ENCODE measurements at regions not wholly inside any gene's neighbourhood (a gene's known extent, or its start where the extent isn't known, plus 50 kb on each side); places are given as distances from the start of the nearest gene placed in this dataset.

DNA sequence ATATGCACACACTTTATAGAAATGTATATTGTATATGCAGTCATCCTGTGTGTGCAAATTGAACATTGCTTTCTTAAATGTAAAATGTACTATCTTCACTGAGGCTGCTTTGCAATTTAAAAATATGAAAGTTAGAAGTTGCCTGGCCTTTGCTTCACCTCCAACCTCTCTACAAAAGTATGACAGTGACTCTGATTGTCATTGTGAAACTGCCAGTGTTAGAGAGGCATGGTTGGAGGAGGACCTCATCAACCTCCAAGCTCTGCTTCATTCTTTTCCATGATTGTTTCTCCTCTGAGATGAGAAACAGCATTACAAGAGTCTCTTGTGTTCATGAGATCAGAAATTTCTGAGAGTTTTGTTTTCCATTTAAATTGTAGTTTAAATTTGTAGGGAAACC lies 185.5 kb downstream of the ZC3H11B start:
- TF ChIP-seq, protein P1, sequence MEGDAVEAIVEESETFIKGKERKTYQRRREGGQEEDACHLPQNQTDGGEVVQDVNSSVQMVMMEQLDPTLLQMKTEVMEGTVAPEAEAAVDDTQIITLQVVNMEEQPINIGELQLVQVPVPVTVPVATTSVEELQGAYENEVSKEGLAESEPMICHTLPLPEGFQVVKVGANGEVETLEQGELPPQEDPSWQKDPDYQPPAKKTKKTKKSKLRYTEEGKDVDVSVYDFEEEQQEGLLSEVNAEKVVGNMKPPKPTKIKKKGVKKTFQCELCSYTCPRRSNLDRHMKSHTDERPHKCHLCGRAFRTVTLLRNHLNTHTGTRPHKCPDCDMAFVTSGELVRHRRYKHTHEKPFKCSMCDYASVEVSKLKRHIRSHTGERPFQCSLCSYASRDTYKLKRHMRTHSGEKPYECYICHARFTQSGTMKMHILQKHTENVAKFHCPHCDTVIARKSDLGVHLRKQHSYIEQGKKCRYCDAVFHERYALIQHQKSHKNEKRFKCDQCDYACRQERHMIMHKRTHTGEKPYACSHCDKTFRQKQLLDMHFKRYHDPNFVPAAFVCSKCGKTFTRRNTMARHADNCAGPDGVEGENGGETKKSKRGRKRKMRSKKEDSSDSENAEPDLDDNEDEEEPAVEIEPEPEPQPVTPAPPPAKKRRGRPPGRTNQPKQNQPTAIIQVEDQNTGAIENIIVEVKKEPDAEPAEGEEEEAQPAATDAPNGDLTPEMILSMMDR (IDR thresholded peaks at IDR 0.05) = no peak
- TF ChIP-seq POLR2A (IDR thresholded peaks at IDR 0.05) (no peak), EP300 (IDR thresholded peaks at IDR 0.05) (no peak)
